ENCODE measurements at regions not wholly inside any gene's neighbourhood (a gene's known extent, or its start where the extent isn't known, plus 50 kb on each side); places are given as distances from the start of the nearest gene placed in this dataset.

DNA sequence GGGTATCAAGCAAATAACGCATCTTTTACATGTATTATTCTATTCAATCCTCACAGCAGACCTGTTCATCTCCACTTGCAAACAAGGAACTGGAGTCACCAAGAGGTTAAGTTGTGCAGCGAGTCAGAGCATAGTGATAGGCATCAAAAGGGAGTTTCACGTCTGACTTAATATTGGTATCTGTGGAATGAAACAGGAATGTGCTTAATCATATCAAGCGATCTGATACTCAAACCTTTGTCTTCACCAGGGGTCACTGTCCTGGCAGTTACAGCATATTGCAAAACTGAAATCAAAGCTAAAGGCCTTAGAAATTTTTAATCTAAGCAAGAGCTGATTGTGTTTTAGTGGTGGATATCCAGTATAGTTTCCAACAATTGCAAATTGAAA lies 271.6 kb downstream of the PLK2 start:
- peak overlapping the region; percentile 47 to 50; a peak in 3 of 4 replicates for H3K27ac ChIP-seq (ENCODE audit: low read depth in 2 of 2, low read length in 1 of 2)
- 14% methylated on average over 4 of the region's 4 CpGs for WGBS (ENCODE audit: low lambda C conversion rate)
- peak overlapping the region; percentile 31; the same call in 1 of the 2 replicates for H2AFZ ChIP-seq (ENCODE audit: low read depth)
- no peak for DNase-seq
- no peaks in the 10 kb centered on the region for H3K36me3 ChIP-seq (replicated peaks in 1 of 2; ENCODE audit: control insufficient read depth in 1 of 2, insufficient read depth in 2 of 2, low read length in 1 of 2)
- no peaks in the 10 kb centered on the region for H3K27me3 ChIP-seq (ENCODE audit: insufficient read depth)
- CTCF ChIA-PET: interaction anchor here (0.7 to 1.4 kb wide), 2 partner anchors 12 to 43 kb away, joined by 3 to 4 read pairs; no protein-coding TSS in a partner anchor
- no peaks in the 10 kb centered on the region for H3K9me2 ChIP-seq
- no peak overlapping the region for H3K4me3 ChIP-seq (ENCODE audit: low read depth in 2 of 2, low read length in 1 of 2)
- peaks cover 32% of the 10 kb centered on the region for H3F3A ChIP-seq (replicated peaks; ENCODE audit: insufficient read depth)
- peak overlapping the region; percentile 30; the same call in 1 of the 2 replicates for H3K9ac ChIP-seq
- POLR2A ChIA-PET: no interaction called here
- no peaks in the 10 kb centered on the region for H3K9me3 ChIP-seq
- peak overlapping the region; percentile 40 for H3K4me2 ChIP-seq
- H3K4me1 ChIP-seq (ENCODE audit: control insufficient read depth in 1 of 2, insufficient read depth in 2 of 2, low read depth in 1 of 2, low read length in 1 of 2): peaks cover 0 to 21% of the 10 kb centered on the region in 2 experiments; a peak in 2 of 4 replicates
- no peaks in the 10 kb centered on the region for H4K20me1 ChIP-seq (ENCODE audit: insufficient read depth)
- no peaks in the 10 kb centered on the region for H3K79me2 ChIP-seq (ENCODE audit: insufficient read depth)
- TF ChIP-seq GABPA (IDR thresholded peaks at IDR 0.05; ENCODE audit: low read depth): no peak
- no peak for TF ChIP-seq CHD2 (IDR thresholded peaks at IDR 0.05; ENCODE audit: low read length, partially characterized antibody)
- TF ChIP-seq FOSL2 (IDR thresholded peaks at IDR 0.05; ENCODE audit: borderline replicate concordance, low read depth): peak; percentile 62; the same call in 1 of the 2 replicates
- TF ChIP-seq USF1 (IDR thresholded peaks at IDR 0.05; ENCODE audit: borderline replicate concordance, low read depth): no peak
- peak; percentile 94 for TF ChIP-seq RXRA (IDR thresholded peaks at IDR 0.05; ENCODE audit: borderline replicate concordance, low read depth)
- peak in 1 of 2 experiments; percentile 91; a peak in 2 of 4 replicates for TF ChIP-seq EP300 (IDR thresholded peaks at IDR 0.05; ENCODE audit: borderline replicate concordance in 1 of 2, low read depth in 1 of 2, low read length in 1 of 2)
- peak; percentile 30; the same call in 1 of the 2 replicates for TF ChIP-seq POLR2AphosphoS5 (IDR thresholded peaks at IDR 0.05; ENCODE audit: low read depth, low read length)
- no peak for TF ChIP-seq MXI1 (IDR thresholded peaks at IDR 0.05; ENCODE audit: low read depth, low read length)
- TF ChIP-seq, protein P1, sequence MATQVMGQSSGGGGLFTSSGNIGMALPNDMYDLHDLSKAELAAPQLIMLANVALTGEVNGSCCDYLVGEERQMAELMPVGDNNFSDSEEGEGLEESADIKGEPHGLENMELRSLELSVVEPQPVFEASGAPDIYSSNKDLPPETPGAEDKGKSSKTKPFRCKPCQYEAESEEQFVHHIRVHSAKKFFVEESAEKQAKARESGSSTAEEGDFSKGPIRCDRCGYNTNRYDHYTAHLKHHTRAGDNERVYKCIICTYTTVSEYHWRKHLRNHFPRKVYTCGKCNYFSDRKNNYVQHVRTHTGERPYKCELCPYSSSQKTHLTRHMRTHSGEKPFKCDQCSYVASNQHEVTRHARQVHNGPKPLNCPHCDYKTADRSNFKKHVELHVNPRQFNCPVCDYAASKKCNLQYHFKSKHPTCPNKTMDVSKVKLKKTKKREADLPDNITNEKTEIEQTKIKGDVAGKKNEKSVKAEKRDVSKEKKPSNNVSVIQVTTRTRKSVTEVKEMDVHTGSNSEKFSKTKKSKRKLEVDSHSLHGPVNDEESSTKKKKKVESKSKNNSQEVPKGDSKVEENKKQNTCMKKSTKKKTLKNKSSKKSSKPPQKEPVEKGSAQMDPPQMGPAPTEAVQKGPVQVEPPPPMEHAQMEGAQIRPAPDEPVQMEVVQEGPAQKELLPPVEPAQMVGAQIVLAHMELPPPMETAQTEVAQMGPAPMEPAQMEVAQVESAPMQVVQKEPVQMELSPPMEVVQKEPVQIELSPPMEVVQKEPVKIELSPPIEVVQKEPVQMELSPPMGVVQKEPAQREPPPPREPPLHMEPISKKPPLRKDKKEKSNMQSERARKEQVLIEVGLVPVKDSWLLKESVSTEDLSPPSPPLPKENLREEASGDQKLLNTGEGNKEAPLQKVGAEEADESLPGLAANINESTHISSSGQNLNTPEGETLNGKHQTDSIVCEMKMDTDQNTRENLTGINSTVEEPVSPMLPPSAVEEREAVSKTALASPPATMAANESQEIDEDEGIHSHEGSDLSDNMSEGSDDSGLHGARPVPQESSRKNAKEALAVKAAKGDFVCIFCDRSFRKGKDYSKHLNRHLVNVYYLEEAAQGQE (IDR thresholded peaks at IDR 0.05; ENCODE audit: low read depth, low read length): no peak
- no peak for TF ChIP-seq EZH2phosphoT487 (IDR thresholded peaks at IDR 0.05; ENCODE audit: borderline replicate concordance, low read depth)
- no peak for TF ChIP-seq RFX5 (IDR thresholded peaks at IDR 0.05; ENCODE audit: low read length)
- TF ChIP-seq, protein P2, sequence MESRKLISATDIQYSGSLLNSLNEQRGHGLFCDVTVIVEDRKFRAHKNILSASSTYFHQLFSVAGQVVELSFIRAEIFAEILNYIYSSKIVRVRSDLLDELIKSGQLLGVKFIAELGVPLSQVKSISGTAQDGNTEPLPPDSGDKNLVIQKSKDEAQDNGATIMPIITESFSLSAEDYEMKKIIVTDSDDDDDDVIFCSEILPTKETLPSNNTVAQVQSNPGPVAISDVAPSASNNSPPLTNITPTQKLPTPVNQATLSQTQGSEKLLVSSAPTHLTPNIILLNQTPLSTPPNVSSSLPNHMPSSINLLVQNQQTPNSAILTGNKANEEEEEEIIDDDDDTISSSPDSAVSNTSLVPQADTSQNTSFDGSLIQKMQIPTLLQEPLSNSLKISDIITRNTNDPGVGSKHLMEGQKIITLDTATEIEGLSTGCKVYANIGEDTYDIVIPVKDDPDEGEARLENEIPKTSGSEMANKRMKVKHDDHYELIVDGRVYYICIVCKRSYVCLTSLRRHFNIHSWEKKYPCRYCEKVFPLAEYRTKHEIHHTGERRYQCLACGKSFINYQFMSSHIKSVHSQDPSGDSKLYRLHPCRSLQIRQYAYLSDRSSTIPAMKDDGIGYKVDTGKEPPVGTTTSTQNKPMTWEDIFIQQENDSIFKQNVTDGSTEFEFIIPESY (IDR thresholded peaks at IDR 0.05; ENCODE audit: borderline replicate concordance, low read depth): 0 out of 2 replicates have a peak, but pooled peaks have one; percentile 14
- TF ChIP-seq TEAD4 (IDR thresholded peaks at IDR 0.05; ENCODE audit: borderline replicate concordance, insufficient read depth): peak; percentile 94
- TF ChIP-seq ELF1 (IDR thresholded peaks at IDR 0.05): no peak
- TF ChIP-seq YY1 (IDR thresholded peaks at IDR 0.05; ENCODE audit: low read depth): no peak
- 0 out of 2 replicates have a peak, but pooled peaks have one; percentile 19 for TF ChIP-seq SIN3A (IDR thresholded peaks at IDR 0.05; ENCODE audit: borderline replicate concordance, low read depth, low read length)
- TF ChIP-seq PBX3 (IDR thresholded peaks at IDR 0.05): peak; percentile 84
- no peak; the same call in 1 of the 2 replicates for TF ChIP-seq SMC3 (IDR thresholded peaks at IDR 0.05; ENCODE audit: low read depth, low read length)
- TF ChIP-seq, protein P3, sequence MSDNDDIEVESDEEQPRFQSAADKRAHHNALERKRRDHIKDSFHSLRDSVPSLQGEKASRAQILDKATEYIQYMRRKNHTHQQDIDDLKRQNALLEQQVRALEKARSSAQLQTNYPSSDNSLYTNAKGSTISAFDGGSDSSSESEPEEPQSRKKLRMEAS (IDR thresholded peaks at IDR 0.05; ENCODE audit: low read depth): peak; percentile 41; the same call in 1 of the 2 replicates
- TF ChIP-seq NRF1 (IDR thresholded peaks at IDR 0.05; ENCODE audit: low read depth, low read length): no peak
- TF ChIP-seq TAF1 (IDR thresholded peaks at IDR 0.05; ENCODE audit: borderline replicate concordance, low read depth, low read length): no peak
- no peak for TF ChIP-seq FOXJ3 (CRISPR knock-in tag; IDR thresholded peaks at IDR 0.05)
- no peak for TF ChIP-seq RCOR1 (IDR thresholded peaks at IDR 0.05; ENCODE audit: low read length)
- TF ChIP-seq RAD21 (IDR thresholded peaks at IDR 0.05; ENCODE audit: low read length): no peak
- TF ChIP-seq MEF2A (IDR thresholded peaks at IDR 0.05; ENCODE audit: borderline replicate concordance, low read depth): peak; percentile 41; the same call in 1 of the 2 replicates
- peak; percentile 79 for TF ChIP-seq TCF12 (IDR thresholded peaks at IDR 0.05)
- TF ChIP-seq FOXM1 (IDR thresholded peaks at IDR 0.05; ENCODE audit: low read depth): 0 out of 2 replicates have a peak, but pooled peaks have one; percentile 5
